Fibroblast of skin of right biceps (primary cell): ENCODE measurements at regions not wholly inside any gene's neighbourhood (a gene's known extent, or its start where the extent isn't known, plus 50 kb on each side); places are given as distances from the start of the nearest gene placed in this dataset.
"Not testable (repeated sequence)": the region's sequence is repeated elsewhere in the genome, so short reads cannot be mapped to it uniquely, and the experiment has no call there.

Experiments used
- DNase-seq: peaks from one replicate; pipeline ENCODE4 v3.0.0-alpha.2; 2013

DNA sequence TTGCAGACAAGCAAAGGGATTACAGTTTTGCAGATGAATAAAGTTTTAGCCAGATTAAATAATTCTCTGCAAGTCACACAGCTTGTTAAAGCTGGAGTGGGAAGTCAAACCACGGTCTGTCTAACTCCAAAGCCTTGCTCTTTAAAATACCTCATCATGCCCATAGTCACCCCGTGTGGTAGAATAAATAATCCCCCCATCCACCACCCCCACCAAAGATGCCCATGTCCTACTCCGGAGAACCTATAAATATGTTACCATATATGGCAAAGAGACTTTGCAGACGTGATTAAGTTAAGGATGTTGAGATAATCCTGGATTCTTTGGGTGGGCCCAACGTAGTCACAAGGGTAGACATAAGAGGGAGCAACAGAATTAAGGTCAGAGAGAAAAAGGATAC is 118.7 kb downstream of the BEND2 start:
- DNase-seq = no peak

DNA sequence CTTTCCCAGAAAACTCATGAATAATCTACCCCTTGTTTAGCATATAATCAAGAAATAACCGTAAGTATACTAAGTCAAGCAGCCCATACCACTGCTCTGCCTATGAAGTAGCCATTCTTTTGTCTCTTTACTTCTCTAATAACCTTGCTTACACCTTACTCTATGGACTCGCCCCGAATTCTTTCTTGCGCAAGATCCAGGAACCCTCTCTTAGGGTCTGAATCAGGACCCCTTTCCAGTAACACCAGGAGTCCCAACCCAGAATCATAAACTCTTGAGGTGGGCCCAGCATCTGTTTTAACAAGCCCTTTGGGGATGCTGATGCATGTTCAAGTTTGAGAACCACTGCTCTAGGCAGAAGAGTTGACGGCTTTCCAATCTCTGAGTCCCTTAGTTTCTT is 119.6 kb downstream of the BEND2 start:
- DNase-seq = no peak

DNA sequence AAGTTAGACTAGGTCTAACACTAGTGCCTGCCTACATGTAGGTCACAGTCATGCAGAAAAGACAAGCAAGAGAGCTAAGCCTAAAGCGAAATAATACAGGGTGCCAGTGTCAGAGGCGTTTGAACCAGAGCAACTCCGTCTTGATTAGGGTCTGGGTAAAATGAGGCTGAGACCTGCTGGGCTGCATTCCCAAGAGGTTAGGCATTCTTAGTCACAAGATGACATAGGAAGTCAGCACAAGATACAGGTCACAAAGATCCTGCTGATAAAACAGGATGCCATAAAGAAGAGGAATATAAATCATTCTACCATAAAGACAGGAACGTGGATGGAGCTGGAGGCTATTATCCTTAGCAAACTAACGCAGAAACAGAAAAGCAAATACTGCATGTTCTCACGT is 120.9 kb downstream of the BEND2 start:
- no peak for DNase-seq

DNA sequence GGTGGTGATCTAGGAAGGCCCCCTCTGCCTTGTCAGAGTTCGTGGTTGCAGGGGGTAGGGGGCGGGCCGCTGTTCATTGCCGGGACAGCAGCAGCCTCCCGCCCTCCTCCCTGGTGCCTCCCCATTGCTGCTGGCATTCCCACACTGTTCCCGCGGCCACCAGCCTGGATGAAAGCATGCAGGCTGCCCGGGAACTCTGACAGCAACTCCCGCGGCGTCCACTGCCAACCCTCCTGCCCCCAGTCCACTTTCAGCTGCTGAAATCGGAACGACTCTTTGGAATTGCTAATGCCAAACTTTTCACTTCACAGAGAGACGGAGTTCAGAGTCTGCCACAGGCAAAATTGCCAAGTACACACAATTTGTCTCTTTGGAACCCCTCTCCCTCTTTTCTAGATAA is 121.9 kb downstream of the BEND2 start:
- DNase-seq = no peak

DNA sequence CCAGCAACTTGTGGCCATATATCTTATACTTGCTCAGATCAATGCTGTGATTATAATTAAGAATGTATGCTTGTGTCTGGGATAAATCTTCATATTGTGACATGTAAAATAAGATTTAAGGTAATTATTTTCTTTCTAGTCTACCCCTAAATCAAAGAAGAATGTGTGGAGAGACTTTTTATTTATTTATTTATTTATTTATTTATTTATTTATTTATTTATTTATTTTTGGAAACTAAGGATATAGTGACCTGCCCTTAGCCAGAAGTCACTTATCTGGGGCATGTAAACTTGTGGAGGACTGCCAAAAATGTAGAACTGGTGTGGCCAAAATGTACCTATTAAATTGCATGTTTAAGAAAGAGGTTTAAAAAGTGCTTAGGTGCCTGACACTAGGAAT is 144.3 kb downstream of the BEND2 start:
- no peak for DNase-seq

DNA sequence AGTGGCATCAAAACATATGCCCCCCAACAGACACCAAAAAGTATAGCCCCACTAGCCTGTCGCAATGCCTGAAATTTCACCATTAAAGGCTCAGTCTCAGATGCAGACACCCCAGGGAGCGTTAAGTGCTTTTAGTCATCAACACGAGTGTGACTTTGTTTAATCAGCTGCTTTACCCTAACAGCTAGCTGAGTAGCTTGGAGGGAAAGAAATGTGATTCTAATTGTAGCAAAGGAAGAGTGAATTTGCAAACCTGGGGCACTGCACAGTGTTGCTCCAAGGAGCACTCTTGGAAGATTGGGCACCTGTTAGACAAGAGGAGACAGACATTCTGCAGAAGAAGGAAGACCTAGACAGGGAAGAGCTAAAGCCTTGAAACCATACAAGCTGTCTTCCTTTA is 145.1 kb downstream of the BEND2 start:
- no peak for DNase-seq

DNA sequence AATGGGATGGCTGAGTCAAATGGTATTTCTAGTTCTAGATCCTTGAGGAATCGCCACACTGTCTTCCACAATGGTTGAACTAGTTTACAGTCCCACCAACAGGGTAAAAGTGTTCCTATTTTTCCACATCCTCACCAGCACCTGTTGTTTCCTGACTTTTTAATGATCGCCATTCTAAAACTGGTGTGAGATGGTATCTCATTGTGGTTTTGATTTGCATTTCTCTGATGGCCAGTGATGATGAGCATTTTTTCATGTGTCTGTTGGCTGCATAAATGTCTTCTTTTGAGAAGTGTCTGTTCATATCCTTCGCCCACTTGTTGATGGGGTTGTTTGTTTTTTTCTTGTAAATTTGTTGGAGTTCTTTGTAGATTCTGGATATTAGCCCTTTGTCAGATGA is 152.6 kb downstream of the BEND2 start:
- not testable (repeated sequence) for DNase-seq

DNA sequence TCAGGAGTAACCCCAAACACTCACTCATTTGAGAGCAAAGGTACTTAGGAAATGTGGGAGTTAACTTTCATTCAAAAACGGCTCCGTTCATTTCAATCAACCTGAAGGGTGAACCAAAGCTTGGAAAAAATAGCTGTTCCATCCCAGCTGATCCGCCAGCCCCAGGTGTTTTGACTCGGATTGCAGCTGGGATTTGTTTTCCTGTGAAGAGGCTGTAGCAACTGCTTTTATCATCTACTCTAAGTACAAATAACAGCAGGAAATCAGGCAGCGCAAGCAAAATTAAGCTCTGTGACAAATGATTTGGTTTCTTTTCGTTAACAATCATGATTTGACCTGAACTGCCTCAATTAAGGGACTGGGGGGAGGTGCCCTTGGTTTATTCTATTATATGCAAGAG is 154.7 kb downstream of the BEND2 start:
- no peak for DNase-seq

DNA sequence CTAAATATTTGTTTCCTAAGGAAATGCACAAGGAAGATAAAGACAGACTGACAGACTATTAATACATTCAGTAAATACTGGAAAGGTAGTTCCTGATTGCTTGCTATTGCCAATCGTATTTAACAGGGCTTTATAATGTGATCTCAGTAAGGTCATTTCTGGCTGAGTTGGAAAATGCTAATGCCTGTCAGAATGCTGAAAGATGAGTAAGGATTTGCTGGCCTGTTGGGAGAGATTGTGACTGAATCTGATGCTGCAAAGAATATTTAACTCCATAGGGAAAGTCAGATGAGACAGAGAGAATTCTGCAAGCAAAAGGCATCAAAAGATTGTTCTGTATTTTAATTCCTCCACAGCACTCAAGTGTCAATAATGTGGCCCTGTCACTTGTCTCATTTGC is 169.0 kb downstream of the BEND2 start:
- DNase-seq = no peak

DNA sequence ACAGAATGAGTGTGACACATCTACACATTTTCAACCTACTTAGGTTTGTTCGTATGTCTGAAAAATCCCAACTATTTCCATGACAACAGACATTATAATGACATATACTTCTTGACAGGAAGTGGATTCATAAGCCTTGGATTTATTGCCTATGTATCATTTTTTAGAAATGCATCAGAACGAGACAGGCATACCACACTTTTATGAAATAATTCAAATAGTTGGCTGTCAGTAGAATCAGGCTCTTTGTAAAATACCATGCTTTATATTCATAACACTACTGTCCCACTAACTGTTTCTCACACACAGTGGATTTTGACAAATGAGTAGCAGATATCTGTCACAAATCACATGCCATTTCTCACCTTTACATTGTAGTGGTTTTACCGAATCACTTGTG is 173.2 kb downstream of the BEND2 start:
- DNase-seq = peak; percentile 72

DNA sequence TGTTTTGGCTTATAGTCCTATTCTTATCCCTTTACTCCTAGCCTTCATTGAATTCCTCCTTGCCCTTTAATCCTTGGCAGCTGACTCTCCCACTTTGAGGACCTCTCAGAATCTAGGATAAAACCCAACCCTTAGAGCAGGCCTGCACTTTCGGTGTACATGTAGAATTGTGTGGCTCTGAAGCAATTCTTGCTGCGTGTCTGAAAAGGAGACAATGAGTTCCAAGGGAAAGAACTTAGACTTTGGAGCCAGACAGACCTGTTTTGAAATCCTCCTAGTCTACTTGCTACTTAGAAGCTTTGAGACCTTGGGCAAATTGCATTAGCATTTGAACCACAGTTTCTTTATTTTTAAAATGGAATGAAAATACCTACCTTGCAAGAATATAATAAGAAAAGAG is 175.2 kb downstream of the BEND2 start:
- DNase-seq = no peak

DNA sequence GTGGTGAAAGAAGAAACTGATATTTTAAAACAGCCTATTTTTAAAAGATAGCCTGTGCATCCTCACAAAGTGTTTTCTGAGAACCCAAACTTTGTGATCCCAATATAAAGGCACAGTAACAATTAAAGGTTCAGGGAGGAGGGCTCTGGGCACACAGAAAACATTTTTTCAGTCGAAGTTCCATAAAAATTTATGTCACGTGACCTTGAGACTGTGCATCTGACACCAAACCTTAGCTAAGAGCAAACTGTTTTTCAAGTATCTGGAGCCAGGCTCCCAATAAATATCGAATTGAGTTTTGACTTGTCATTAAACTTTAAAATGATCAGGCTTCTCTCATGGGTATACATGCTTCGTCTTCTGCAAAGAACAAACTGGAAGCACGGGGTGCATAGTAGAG is 177.9 kb downstream of the BEND2 start:
- DNase-seq = no peak

DNA sequence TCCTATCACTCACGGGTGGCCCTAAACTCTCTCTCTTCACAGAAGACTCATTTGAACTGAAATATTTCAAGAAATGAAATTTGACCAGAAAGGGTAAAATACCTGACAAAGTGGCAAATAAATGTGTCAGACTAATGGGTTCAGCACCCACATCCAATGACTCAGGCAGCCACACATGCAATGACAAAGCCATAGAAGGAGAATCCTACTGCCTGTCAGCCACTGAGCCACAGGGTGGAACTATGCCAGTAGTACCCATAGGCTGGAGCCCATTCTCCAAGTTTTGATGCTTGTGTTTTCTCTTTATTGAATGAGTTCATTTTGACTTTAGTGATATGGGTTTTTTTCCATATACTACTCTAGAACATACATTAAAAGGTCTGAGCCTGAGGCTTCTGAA is 179.0 kb downstream of the BEND2 start:
- peak; percentile 42 for DNase-seq

DNA sequence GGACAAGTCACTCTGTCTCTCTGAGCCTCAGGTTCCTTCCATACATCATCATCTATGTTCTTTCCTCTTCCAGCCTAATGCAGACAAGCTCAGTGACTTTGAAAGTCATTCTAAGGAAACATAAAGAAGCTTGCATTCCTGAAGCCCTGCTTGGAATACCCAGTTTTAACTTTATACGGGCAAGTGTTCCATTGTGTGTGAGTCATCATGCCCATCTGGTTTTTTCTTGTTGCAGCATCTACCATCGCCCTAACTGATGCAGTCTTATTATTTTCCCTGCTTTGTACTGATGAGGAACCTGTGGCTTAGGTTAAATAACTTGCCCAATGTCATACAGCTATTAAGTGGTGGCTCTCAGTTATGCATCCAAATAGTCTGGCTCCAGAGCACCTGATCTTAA is 177.9 kb upstream of the RAI2 start:
- no peak for DNase-seq

DNA sequence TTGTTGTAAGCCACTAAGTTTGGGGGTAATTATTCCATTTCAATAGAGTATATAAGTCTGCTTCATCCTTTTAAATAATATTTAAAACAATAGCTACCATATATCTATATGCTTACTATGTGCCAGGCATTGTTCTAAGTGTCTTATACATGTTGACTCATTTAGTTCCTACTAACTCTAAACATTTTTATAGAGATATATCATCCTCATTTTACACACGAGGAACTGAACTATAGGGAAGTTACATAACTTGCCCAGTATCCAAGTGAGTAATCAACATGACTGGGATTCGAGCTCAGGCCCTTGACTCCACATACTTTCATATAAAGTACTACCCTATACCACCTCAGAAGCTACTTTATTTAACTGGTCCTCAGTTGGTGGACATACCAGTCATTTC is 175.3 kb upstream of the RAI2 start:
- DNase-seq = peak; percentile 19

DNA sequence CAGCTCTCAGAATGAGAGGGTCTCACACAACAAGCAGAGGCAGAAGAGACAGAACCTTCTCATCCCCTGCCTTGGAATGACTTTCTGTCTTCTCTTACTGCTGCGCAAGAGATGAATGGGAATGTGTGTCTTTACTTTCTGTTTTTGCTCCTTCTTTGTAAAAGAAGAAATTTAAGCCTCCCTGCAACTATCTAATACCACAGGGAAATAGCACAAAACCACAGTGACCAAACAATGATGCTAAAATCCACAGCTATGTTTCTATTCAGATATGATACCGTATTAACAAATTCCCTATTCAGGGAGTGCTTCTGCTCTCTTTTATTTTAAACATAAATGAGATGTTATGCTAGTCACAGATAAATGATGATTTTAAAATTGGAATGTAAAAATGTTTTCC is 173.8 kb upstream of the RAI2 start:
- DNase-seq = peak; percentile 38

DNA sequence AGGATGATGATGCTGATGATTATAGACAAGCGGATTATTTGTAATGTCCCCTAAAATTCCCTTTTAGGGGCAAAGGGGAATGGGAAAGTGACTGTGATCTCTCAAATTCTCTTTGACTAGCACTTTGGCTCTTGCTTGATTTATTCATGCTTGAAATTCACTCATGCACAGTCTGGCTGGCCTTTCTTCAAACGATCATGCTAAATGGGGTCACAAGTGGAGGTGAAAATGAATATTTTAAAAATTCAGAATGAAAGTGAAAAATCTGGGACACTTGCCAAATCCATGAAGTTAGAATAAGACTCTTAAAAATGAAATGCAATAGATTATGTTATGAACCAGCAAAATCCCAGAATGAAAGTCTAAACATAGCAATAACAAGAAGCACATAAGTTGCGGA is 173.4 kb upstream of the RAI2 start:
- DNase-seq = no peak

DNA sequence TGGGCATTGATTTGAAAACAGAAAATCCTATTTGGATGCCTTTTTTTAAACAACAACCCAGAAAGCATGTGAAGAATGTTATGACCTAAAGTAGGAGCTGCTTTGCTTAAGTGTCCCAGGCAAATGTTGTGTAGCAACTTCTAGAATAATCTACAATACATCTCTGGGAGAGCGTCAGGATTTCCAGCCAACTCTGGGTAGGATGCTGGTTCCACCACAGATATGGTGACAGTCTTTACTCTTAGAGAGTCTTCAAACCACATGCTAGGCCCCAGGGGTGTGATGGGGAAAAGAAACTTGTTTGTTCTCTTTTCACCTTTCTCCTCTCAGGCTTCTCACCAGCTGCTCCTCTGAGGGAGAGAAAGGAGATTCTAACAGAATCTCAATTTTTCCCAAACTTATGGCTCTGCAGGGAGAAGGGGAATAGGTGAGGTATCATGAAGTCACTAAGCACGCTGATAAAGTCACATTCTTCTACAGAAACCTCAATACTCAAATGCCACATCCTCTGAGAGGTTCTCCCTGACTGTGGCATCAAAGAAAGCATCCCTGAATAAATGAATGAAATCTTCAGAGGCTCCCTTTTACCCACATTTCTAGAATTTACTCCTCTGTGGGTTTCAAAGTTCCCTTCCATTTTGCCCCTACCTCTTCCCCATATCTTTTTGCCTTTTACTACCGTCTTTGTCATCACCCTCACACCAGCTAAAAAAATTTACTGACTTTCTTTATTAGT is 171.6 kb upstream of the RAI2 start:
- no peak for DNase-seq

DNA sequence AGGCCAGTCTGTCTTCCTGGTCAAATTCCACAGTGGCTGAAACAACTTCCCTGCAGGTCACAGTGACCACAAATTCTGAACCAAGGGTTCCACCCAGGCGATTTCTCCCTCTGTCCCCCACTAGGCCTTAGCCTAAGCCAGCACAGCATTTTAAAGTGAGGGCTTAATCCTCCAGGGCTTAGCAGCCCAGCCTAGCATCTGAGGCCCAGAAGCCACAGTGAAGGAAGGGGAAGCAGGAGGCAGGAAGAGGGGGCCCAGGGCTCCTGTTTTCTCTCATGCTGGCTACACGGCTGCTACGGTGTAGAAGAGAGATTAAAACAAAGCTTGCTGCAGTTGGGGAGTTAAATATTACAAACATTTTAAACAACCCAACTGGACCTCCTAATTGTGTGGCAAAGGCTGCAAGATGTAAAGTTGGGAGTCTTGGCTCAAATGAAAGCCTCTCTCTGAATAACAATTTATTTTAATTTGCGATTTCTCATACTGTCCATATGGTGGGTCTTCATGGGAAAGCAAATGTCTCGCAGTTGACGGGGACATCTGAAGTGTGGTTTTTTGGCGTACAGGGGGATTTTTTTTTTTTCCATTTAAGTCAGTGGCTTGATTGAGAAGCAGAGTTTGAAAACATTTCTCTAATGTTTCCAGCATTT is 170.8 kb upstream of the RAI2 start:
- no peak for DNase-seq

DNA sequence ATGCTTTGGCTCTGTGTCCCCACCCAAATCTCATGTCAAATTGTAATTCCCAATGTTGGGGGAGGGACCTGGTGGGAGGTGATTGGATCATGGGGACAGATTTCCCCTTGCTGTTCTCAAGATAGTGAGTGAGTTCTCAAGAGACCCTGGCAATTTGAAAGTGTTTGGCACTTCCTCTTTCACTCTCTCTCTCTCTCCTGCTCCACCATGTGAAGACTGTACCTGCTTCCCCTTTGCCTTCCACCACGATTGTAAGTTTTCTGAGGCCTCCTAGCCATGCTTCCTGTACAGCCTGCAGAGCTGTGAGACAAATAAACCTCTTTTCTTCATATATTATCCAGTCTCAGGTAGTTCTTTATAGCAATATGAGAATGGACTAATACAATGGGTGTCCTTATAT is 169.6 kb upstream of the RAI2 start:
- DNase-seq = not testable (repeated sequence)

DNA sequence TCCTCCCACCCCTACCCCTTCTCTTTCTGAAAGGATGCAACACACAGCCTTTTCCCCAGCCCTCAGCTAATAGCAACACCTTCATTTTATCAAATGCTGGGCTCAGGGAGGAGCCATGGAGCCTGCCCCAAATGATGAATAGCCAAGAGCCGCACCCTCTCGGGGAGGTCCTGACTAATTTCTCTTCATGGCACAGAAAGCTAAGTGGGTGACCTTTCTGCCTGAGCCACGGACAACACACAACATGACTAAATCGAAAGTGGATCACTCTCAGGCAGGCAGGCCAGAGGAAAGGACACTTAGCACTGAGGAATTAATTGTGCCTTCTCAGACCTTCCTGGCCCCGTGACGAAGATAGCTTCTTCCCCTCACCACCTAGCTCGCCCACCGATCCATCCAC is 165.1 kb upstream of the RAI2 start:
- no peak for DNase-seq

DNA sequence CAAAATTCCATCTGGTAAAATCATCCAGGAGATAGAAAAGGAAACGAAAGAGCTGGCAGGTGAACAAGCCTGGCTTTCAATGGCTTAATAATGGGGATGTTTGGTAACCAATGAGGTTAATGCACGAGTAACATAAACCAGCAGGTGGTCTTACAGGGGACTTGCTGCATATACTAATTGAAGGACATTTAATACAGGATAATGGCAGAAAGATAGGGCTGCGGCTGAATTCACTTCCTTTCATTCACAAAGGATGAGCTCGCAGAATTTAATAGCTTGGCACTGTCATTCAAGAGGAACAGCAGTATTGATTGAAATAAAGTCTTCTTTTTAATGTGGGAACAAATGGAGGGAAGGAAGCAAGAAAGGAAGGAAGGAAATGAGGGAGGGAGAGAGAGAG is 156.3 kb upstream of the RAI2 start:
- no peak for DNase-seq

DNA sequence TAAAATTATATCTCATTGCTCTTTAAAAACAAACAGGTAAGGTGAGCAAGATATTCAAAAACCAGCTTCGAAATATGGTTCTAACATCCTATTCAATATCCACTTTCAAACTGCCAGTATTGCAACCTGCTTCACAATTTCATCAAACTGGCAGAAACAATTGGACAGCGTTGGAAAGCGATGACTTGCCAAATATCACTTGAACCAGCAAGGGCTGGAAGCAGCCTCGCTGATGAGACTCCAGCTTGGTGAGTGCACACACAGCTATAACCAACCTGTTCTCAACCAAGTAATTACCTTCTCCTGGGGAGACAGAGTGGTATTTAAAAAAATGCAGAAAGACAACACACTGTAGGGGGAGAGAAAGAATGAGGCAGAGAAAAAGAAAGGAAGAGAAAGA is 155.8 kb upstream of the RAI2 start:
- DNase-seq = no peak

DNA sequence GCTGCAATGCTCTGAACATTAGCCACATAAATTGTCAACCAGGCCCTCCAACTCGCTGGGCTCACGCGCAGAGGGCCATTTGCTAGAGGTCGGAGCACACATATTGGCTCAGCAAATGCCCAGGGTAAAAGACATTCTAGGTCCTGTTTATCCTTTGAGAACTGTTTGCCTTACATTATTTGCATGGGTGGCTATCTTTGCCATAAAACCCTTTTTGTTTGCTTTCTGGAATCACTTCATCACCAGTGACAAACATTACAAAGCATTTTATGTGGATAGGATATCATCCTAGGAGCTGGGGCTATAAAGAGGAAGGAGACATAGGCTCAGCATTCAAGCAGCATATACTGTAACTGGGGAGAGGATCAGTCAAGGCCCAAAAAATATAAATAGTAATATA is 149.2 kb upstream of the RAI2 start:
- DNase-seq = no peak

DNA sequence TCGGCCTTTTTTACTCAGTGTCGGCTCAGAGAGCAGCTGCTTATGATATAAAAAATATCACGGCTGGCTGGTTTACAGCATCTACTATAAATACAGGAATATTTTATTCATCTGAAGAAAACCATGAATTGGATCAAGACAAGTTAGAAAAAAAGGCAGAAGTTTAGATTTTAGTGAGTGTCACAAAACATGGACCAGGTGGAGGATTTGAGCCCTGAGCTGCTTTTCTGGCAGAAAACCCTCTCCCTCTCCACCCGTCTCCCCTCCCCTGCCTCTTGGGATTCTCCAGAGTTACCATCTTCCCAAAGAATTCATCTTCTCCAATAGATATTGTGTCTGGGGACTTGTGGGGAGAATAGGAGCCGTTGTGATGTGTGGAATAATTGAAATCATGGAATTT is 142.8 kb upstream of the RAI2 start:
- DNase-seq = no peak
